ENCODE measurements at regions not wholly inside any gene's neighbourhood (a gene's known extent, or its start where the extent isn't known, plus 50 kb on each side); places are given as distances from the start of the nearest gene placed in this dataset.

GRCh38 chr16:86372193-86372592, 138.1 kb upstream of the FOXF1 start:
- H3K4me3 ChIP-seq (ENCODE audit: low read length), result no peak overlapping the region
- ChIA-PET CTCF (no interaction called here), POLR2A (no interaction called here)
- Mint-ChIP-seq H3K9me3 (peaks cover 0 to 3% (median 0%) of the 10 kb centered on the region in 5 donors), H3K4me3 (no peak overlapping the region), H3K27me3 (peaks cover 3 to 4% of the 10 kb centered on the region in 2 donors), H3K36me3 (no peaks in the 10 kb centered on the region), H3K4me1 (no peaks in the 10 kb centered on the region), H3K27ac (no peak overlapping the region)
- no peak overlapping the region for H3K27ac ChIP-seq (ENCODE audit: low read depth, low read length)
- DNase-seq, result no peak
- H3K36me3 ChIP-seq (ENCODE audit: insufficient read depth, low read length), result no peaks in the 10 kb centered on the region
- no peaks in the 10 kb centered on the region for H3K4me1 ChIP-seq (ENCODE audit: insufficient read depth, low read length)
- no peaks in the 10 kb centered on the region for H3K27me3 ChIP-seq (ENCODE audit: insufficient read depth, low read length, poor library complexity, severe bottlenecking)
- no peaks in the 10 kb centered on the region for H3K9me3 ChIP-seq (ENCODE audit: low read length)

- H3K4me3 ChIP-seq (ENCODE audit: low read length), result no peak overlapping the region
- H3K27me3 ChIP-seq (ENCODE audit: insufficient read depth, low read length, poor library complexity, severe bottlenecking), result no peaks in the 10 kb centered on the region
- Mint-ChIP-seq H3K27me3 (peaks cover 3 to 4% of the 10 kb centered on the region in 2 donors), H3K4me1 (no peaks in the 10 kb centered on the region), H3K9me3 (peaks cover 0 to 3% (median 0%) of the 10 kb centered on the region in 5 donors), H3K36me3 (no peaks in the 10 kb centered on the region), H3K27ac (no peak overlapping the region), H3K4me3 (no peak overlapping the region)
- H3K27ac ChIP-seq (ENCODE audit: low read depth, low read length), result no peak overlapping the region
- no peaks in the 10 kb centered on the region for H3K4me1 ChIP-seq (ENCODE audit: insufficient read depth, low read length)
- H3K9me3 ChIP-seq (ENCODE audit: low read length), result no peaks in the 10 kb centered on the region
- ChIA-PET POLR2A (no interaction called here), CTCF (no interaction called here)
- H3K36me3 ChIP-seq (ENCODE audit: insufficient read depth, low read length), result no peaks in the 10 kb centered on the region
- no peak for DNase-seq
Observed at GRCh38 chr16:86373276-86373901, 136.9 kb upstream of the FOXF1 start.

GRCh38 chr16:86374603-86375130, 135.7 kb upstream of the FOXF1 start:
- no peaks in the 10 kb centered on the region for H3K27me3 ChIP-seq (ENCODE audit: insufficient read depth, low read length, poor library complexity, severe bottlenecking)
- H3K27ac ChIP-seq (ENCODE audit: low read depth, low read length), result no peak overlapping the region
- no peaks in the 10 kb centered on the region for H3K36me3 Mint-ChIP-seq
- no peaks in the 10 kb centered on the region for H3K4me1 ChIP-seq (ENCODE audit: insufficient read depth, low read length)
- DNase-seq, result no peak
- H3K36me3 ChIP-seq (ENCODE audit: insufficient read depth, low read length), result no peaks in the 10 kb centered on the region
- no peak overlapping the region for H3K4me3 Mint-ChIP-seq
- peaks cover 0 to 5% of the 10 kb centered on the region in 2 donors for H3K27me3 Mint-ChIP-seq
- ChIA-PET CTCF (no interaction called here), POLR2A (no interaction called here)
- H3K9me3 ChIP-seq (ENCODE audit: low read length), result no peaks in the 10 kb centered on the region
- H3K27ac Mint-ChIP-seq, result no peak overlapping the region
- H3K4me3 ChIP-seq (ENCODE audit: low read length), result no peak overlapping the region
- no peaks in the 10 kb centered on the region for H3K4me1 Mint-ChIP-seq
- H3K9me3 Mint-ChIP-seq, result peaks cover 0 to 3% (median 0%) of the 10 kb centered on the region in 5 donors

- H3K27ac ChIP-seq (ENCODE audit: low read depth, low read length), result no peak overlapping the region
- ChIA-PET POLR2A (no interaction called here), CTCF (no interaction called here)
- Mint-ChIP-seq H3K27me3 (peaks cover 2 to 5% of the 10 kb centered on the region in 2 donors), H3K9me3 (peaks cover 0 to 3% (median 0%) of the 10 kb centered on the region in 5 donors), H3K4me3 (no peak overlapping the region), H3K27ac (no peak overlapping the region), H3K36me3 (no peaks in the 10 kb centered on the region), H3K4me1 (no peaks in the 10 kb centered on the region)
- H3K4me3 ChIP-seq (ENCODE audit: low read length), result no peak overlapping the region
- H3K27me3 ChIP-seq (ENCODE audit: insufficient read depth, low read length, poor library complexity, severe bottlenecking), result no peaks in the 10 kb centered on the region
- H3K9me3 ChIP-seq (ENCODE audit: low read length), result no peaks in the 10 kb centered on the region
- no peak for DNase-seq
- no peaks in the 10 kb centered on the region for H3K36me3 ChIP-seq (ENCODE audit: insufficient read depth, low read length)
- no peaks in the 10 kb centered on the region for H3K4me1 ChIP-seq (ENCODE audit: insufficient read depth, low read length)
Observed at GRCh38 chr16:86375364-86375763, 135.0 kb upstream of the FOXF1 start.

GRCh38 chr16:86375851-86376250, 134.5 kb upstream of the FOXF1 start:
- no peak overlapping the region for H3K4me3 Mint-ChIP-seq
- ChIA-PET POLR2A (no interaction called here), CTCF (no interaction called here)
- no peak for DNase-seq
- Histone ChIP-seq H3K27ac (ENCODE audit: low read depth, low read length) (no peak overlapping the region), H3K27me3 (ENCODE audit: insufficient read depth, low read length, poor library complexity, severe bottlenecking) (no peaks in the 10 kb centered on the region), H3K9me3 (ENCODE audit: low read length) (no peaks in the 10 kb centered on the region), H3K4me3 (ENCODE audit: low read length) (no peak overlapping the region), H3K36me3 (ENCODE audit: insufficient read depth, low read length) (no peaks in the 10 kb centered on the region), H3K4me1 (ENCODE audit: insufficient read depth, low read length) (no peaks in the 10 kb centered on the region)
- H3K27me3 Mint-ChIP-seq, result peaks cover 3 to 5% of the 10 kb centered on the region in 2 donors
- peaks cover 0 to 3% (median 0%) of the 10 kb centered on the region in 5 donors for H3K9me3 Mint-ChIP-seq
- no peaks in the 10 kb centered on the region for H3K36me3 Mint-ChIP-seq
- no peak overlapping the region for H3K27ac Mint-ChIP-seq
- no peaks in the 10 kb centered on the region for H3K4me1 Mint-ChIP-seq

- H3K4me1 ChIP-seq (ENCODE audit: insufficient read depth, low read length), result no peaks in the 10 kb centered on the region
- DNase-seq, result no peak
- no peaks in the 10 kb centered on the region for H3K27me3 ChIP-seq (ENCODE audit: insufficient read depth, low read length, poor library complexity, severe bottlenecking)
- H3K4me3 ChIP-seq (ENCODE audit: low read length), result no peak overlapping the region
- no peaks in the 10 kb centered on the region for H3K36me3 ChIP-seq (ENCODE audit: insufficient read depth, low read length)
- Mint-ChIP-seq H3K36me3 (no peaks in the 10 kb centered on the region), H3K4me3 (no peak overlapping the region), H3K4me1 (no peaks in the 10 kb centered on the region), H3K9me3 (peaks cover 0 to 3% (median 0%) of the 10 kb centered on the region in 5 donors), H3K27me3 (peaks cover 7 to 9% of the 10 kb centered on the region in 2 donors), H3K27ac (no peak overlapping the region)
- H3K27ac ChIP-seq (ENCODE audit: low read depth, low read length), result no peak overlapping the region
- ChIA-PET CTCF (no interaction called here), POLR2A (no interaction called here)
- H3K9me3 ChIP-seq (ENCODE audit: low read length), result no peaks in the 10 kb centered on the region
Observed at GRCh38 chr16:86376837-86377236, 133.5 kb upstream of the FOXF1 start.

GRCh38 chr16:86377251-86378022, 132.9 kb upstream of the FOXF1 start:
- ChIA-PET CTCF (no interaction called here), POLR2A (no interaction called here)
- no peaks in the 10 kb centered on the region for H3K4me1 Mint-ChIP-seq

GRCh38 chr16:86378128-86378527, 132.2 kb upstream of the FOXF1 start:
- H3K4me1 ChIP-seq (ENCODE audit: insufficient read depth, low read length), result no peaks in the 10 kb centered on the region
- H3K36me3 ChIP-seq (ENCODE audit: insufficient read depth, low read length), result no peaks in the 10 kb centered on the region
- no peak overlapping the region for H3K4me3 Mint-ChIP-seq
- H3K27ac ChIP-seq (ENCODE audit: low read depth, low read length), result no peak overlapping the region
- peaks cover 0 to 3% (median 0%) of the 10 kb centered on the region in 5 donors for H3K9me3 Mint-ChIP-seq
- H3K4me1 Mint-ChIP-seq, result no peaks in the 10 kb centered on the region
- H3K27me3 ChIP-seq (ENCODE audit: insufficient read depth, low read length, poor library complexity, severe bottlenecking), result no peaks in the 10 kb centered on the region
- H3K4me3 ChIP-seq (ENCODE audit: low read length), result no peak overlapping the region
- no peaks in the 10 kb centered on the region for H3K36me3 Mint-ChIP-seq
- CTCF ChIA-PET, result no interaction called here
- no peak overlapping the region for H3K27ac Mint-ChIP-seq
- H3K9me3 ChIP-seq (ENCODE audit: low read length), result no peaks in the 10 kb centered on the region
- DNase-seq, result no peak
- H3K27me3 Mint-ChIP-seq, result peaks cover 8 to 10% of the 10 kb centered on the region in 2 donors
- POLR2A ChIA-PET, result no interaction called here

More at GRCh38 chr16:86377251-86378022, 132.9 kb upstream of the FOXF1 start:
- no peak overlapping the region for H3K4me3 ChIP-seq (ENCODE audit: low read length)
- no peaks in the 10 kb centered on the region for H3K36me3 Mint-ChIP-seq
- no peaks in the 10 kb centered on the region for H3K9me3 ChIP-seq (ENCODE audit: low read length)
- H3K4me3 Mint-ChIP-seq, result no peak overlapping the region
- H3K27ac ChIP-seq (ENCODE audit: low read depth, low read length), result no peak overlapping the region
- H3K27me3 ChIP-seq (ENCODE audit: insufficient read depth, low read length, poor library complexity, severe bottlenecking), result no peaks in the 10 kb centered on the region
- H3K27me3 Mint-ChIP-seq, result peaks cover 7 to 8% of the 10 kb centered on the region in 2 donors
- peaks cover 0 to 3% (median 0%) of the 10 kb centered on the region in 5 donors for H3K9me3 Mint-ChIP-seq
- H3K4me1 ChIP-seq (ENCODE audit: insufficient read depth, low read length), result no peaks in the 10 kb centered on the region
- H3K36me3 ChIP-seq (ENCODE audit: insufficient read depth, low read length), result no peaks in the 10 kb centered on the region
- no peak overlapping the region for H3K27ac Mint-ChIP-seq
- DNase-seq, result no peak
